GM12874 (cell line): ENCODE measurements at regions not wholly inside any gene's neighbourhood (a gene's known extent, or its start where the extent isn't known, plus 50 kb on each side); places are given as distances from the start of the nearest gene placed in this dataset.

Source experiments
- CTCF ChIP-seq: IDR thresholded peaks from 2 replicates; pipeline ENCODE4 v1.5.1; 2011; ENCODE audit warnings: low read depth, mild to moderate bottlenecking, control low read depth, low read length, moderate library complexity; ENCODE audit not compliant: insufficient read depth

GRCh38 chr2:184507254-184507653 lies 91.1 kb upstream of the ZNF804A start:
- TF ChIP-seq CTCF = no peak

GRCh38 chr2:184517402-184517801 lies 80.9 kb upstream of the ZNF804A start:
- no peak for TF ChIP-seq CTCF

GRCh38 chr2:184520441-184520840 lies 77.9 kb upstream of the ZNF804A start:
- TF ChIP-seq CTCF = no peak

- no peak for TF ChIP-seq CTCF
Observed at GRCh38 chr2:184523732-184524131, 74.6 kb upstream of the ZNF804A start.

GRCh38 chr2:184524551-184525382 lies 73.6 kb upstream of the ZNF804A start:
- TF ChIP-seq CTCF = no peak

- TF ChIP-seq CTCF = no peak
Observed at GRCh38 chr2:184527058-184527457, 71.3 kb upstream of the ZNF804A start.

- TF ChIP-seq CTCF = no peak
Observed at GRCh38 chr2:184528119-184528518, 70.2 kb upstream of the ZNF804A start.
